Left hindlimb (tissue), 1 donor: ENCODE measurements at regions not wholly inside any gene's neighbourhood (a gene's known extent, or its start where the extent isn't known, plus 50 kb on each side); places are given as distances from the start of the nearest gene placed in this dataset.

Experiments
- DNase-seq: peaks from one replicate; pipeline ENCODE4 v3.0.0-alpha.2; 2018

DNA sequence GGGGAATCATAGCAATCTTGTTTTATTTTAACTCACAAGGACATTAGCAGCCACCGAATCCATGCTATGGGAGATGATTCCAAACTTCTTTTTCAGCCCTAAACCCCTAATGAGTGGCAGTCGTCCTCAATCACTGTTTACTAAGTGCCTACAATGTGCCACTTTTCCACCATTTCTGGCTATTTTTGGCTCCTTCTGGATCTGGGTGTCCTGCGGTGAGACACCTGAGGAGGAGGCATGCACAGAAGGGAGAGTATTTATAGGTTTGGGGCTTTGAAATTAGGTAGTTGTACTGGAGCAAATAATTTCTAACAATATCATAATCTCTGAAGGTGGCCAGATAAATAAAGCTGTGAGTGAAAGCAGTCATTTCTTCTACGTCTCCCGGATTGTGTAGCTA lies 1125.6 kb downstream of the BCL11B start:
- DNase-seq = no peak

DNA sequence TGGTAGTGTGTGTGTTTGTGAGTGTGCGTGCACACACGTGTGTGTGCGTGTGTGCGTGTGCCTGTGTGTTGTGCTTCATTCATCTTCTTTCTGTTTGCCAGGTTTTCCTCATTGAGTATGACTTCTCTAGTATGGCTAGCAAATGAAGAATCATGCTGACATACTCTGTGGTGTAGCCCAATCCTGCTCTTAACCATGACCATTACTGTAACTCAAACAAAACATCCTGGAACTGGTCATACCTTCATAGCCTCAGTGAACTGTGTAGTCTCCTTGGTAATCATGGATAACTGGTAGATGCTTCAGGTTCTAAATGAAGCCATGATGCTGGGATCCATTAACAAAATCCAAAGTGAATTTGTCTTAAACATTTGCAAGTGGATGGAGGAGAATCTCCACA lies 1117.7 kb downstream of the BCL11B start:
- DNase-seq = no peak

DNA sequence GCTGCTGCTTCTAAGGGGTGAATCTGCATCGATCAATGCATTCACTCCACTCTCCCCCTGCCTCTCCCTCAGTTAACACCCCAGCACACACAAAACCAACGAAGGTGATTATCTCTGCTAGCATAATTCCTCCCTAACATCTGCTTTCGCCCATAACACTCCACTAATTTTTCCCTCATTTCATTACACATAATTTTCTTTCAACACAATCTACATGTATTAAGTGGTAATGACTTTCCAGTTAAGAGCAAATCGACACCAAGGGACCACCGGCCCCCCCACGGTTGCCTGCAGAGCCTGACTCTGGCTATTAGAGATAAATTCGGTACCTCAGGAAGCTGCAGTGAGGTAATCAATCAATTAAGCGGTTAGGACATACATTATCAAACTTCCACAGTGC lies 1115.6 kb downstream of the BCL11B start:
- no peak for DNase-seq

DNA sequence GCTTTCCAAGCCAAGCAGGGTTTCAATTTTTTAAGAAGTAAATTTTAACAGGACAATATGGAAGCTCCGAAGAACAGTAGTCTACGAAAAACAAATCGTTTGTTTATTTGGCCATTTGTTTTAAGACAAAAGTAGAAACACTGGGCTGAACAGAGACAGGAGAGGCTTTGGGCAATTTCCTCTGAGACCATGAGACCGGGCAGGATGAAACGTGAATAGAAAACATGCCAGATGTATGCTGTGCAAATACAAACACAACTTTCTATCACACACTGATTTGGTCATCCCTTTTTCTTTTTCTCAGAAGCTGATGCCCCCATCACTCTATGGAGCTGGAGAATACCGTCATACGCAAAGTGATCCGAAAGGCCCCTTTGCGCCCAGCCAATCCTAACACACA lies 1111.1 kb downstream of the BCL11B start:
- no peak for DNase-seq

DNA sequence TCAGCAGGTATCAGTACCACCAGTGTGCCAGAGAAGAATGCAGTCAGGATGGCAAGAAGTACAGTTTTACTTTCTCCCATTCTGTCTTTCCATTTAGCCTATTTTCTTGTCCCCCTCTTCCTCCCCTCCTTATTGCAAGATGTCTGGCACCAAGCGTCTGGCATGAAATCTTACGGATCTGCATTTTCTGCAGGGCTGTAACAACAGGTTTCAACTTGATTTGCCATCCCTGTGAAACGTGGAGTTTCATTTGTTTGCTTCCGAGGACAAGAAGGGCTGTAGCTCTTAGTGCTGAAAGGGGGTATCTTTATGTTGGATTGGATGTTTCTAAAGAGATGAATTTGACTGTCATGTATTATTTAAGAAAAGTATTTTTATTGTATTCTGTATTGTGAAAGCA lies 1110.6 kb downstream of the BCL11B start:
- no peak for DNase-seq

DNA sequence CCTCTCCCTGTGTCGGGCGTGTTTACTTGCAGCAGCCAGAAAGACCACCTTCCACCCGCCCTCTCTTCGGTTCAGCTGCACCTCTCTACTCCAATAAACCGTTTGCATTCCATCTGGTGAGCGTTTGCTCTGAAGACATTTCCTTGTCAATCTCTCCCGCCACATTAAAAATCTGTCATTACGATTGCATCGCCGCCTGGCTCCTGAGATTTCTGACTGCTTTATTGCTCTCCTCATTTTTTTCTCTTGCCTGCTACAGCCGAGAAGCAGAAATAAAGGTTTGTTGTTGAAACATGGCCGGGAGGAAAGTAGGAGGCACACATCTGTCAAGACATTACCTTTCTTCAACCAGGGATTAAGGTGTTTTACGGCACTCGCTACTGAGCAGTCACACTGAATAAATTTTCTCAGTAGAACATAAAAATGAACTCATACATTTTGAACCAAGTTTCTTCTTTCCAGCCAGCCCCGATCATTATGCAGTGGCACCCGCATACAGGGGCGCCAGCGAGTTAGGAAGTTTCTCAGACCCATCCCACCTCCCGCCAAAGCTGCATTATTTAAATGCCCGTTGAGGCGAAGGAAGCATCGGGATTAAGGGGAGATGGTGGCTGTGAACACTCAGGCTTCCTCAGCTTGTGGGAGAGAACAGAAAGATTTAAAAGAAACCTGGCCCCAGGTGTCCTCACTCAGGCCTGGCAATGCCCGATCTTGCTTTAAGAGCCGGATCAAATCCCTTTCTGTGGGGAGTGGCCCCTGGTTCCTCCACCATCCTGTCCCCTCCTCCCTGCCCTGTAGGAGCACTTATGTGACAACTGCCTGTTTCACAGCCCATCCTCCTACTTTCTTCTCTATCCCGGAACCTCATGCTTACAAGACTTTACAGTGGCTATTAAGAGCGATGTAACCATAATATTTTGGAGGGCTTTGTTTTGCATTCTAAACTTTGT lies 1108.9 kb downstream of the BCL11B start:
- DNase-seq = no peak

DNA sequence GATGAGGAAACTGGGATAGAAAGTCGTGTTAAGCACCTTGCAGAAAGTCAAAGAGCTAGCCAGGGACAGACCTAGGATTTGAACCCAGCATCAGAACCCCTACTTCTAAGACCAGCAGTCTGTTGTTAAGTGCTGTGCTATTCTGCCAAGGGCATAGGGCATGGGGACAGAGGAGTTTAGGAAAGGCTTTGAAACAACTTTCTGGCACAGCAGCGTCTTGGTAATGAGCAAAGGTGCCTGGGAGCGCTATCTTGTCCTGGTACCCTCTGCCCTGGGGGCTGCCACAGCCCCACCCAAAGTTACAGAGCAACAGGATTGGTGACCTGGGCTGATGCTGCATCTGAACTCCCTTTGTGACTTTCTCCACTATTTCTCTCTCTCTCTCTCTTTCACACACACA lies 1108.1 kb downstream of the BCL11B start:
- no peak for DNase-seq

DNA sequence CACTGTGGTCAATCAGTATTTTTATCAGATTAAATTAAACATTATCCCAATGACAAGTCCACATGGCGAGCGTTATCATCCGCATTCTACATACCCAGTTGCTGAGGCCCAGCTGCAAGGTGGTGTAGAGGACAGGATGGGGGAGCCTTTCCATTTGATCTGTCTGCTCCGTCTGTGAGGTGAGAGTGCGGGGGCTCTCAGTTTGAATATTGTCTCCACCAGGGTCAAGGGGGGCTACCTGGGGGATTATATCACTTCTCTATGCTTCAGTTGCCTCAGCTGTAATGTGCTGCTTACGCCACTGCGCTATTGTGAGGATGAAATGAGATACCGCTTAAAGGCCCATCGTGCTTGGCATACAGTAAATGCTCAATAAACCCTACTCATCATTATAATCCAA lies 1106.0 kb downstream of the BCL11B start:
- no peak for DNase-seq

DNA sequence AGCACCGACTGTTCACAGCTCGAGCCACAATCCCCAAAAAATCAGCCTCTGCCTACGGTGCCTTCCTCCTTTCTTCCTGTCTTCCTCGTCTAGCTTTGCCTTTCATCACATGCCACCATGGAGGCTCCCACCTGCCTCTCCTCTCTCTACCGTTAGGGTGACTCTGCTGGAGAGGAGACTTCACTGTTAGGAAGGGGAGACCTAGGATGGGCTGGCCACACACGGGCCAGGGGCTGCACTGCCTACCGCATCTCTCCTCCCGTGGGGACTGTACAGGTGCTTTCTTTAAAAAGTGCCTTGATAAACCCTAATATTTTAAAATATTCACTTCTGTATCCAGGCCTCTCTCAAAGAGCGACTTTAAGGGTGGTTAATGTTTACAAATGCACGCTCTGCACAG lies 1104.7 kb downstream of the BCL11B start:
- no peak for DNase-seq

DNA sequence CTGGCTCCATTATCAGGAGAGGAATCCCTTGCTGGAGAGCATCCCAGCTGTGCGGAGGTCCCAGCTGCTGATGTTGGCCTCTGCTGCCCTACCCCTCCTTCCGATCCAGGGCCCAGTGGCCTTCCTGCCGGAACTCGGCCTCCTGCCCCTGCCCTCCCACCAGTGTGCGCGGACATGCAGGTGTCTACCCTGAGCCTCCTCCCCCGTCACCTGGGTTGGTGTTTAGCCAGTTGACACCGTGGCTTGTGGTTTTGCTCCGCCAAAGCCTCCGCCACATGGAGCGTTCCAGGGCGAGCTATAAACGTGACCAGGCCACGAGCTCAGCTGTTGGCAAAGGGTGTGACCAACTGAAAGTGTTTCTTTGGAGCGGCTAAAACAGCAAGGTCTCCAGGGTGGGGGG lies 1104.3 kb downstream of the BCL11B start:
- DNase-seq = no peak

DNA sequence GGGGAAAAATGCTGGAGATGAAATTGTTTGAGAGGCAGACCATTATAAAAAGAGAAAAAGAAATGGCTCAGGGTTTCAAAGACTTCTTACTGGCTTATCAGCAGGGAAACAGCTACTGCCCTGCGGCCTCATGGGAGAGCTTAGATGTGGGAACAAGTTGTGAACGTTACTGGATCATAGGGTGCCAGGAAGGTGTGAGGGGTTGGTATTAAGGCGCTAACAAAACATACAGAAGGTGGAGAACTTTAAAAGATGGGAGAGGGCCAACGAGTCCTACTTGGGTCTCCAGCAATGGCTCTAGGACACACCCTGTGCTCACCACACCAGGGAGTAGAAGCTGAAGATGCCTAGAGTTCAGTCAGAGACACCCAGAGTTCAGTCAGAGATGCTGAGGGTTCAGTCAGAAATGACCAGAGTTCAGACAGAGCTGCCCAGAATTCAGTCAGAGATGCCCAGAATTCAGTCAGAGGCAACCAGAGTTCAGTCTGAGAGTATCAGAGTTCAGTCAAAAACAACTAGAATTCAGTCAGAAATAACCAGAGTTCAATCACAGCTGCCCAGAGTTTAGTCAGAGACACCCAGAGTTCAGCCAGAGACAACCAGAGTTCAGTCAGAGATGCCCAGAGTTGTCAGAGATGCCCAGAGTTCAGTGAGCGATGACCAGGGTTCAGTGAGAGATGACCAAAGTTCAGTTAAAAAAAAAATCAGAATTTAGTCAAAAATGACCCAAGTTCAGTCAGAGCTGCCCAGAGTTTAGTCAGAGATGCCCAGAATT lies 1103.6 kb downstream of the BCL11B start:
- no peak for DNase-seq

DNA sequence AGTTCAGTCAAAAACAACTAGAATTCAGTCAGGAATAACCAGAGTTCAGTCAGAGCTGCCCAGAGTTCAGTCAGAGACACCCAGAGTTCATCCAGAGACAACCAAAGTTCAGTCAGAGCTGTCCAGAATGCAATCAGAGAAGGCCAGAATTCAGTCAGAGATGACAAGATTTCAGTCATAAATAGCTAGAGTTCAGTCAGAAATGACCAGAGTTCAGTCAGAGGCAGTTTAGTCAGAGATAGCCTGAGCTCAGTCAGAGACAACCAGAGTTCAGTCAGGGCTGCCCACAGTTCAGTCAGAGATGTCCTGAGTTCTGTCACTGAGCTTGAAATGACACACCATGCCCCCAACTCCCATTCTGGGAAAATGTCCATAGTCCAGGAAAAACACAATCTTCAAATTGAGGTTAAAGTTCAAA lies 1102.8 kb downstream of the BCL11B start:
- no peak for DNase-seq

DNA sequence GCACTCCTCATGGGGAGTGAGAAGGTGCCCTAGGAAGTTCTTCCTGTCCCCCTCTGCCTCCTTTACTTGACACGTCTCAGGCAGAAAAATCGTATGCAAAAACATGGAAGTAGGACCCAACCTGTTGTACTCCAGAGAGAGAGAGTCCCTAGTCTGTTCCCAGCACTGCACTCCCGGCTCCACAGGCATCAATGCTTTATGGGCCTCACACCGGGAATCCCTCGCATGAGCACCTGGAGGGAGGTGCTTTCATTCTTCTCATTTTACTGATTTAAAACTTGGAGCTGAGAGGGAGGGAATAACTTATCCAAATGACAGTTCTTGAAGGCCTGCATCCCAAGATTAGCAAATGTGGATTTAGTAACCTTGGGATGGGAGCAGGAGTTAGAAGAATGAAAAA lies 1101.4 kb downstream of the BCL11B start:
- DNase-seq = no peak

DNA sequence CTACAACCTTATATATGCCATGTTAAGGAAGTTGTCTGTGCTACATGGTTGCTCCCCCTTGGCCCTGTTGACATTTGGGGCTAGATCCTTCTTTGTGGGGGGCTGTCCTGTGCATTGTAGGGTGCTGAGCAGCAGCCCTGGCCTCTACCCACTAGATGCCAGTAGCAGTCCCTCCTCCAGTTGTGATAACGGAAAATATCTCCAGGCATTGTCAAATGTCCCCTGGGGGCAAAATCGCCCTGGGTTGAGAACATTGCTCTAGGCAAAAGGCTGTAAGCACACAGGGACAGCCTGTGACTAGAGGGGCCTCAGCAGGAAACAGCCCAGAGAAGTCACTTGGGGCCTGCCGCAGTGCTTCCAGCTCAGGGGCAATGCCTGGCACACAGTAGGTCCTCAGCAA lies 1100.3 kb downstream of the BCL11B start:
- no peak for DNase-seq

DNA sequence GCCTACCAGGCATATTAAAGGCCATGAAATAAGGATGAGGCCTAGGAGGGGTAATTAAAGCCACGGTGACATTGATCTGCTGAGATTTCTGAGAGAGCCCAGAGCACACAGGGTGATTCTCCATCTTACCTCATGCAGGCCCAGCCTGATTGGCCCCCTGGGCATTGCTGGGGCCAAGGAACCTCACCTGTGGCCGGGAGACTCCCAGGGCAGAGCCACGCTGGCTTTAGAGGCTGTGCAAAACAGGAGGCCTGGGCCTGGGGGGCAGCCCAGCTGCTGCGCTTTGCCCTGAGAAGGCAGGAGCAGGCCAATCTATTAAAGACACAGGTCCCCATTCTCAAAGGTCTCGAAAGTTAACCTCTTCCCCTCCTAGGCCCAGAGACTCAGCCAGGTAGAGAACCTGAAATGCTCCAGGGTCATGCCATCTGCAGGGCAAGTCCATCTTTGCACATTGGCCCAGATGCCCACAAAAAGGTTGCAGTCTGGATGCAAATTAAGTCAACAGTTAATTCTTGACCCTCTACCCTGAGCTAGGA lies 1099.7 kb downstream of the BCL11B start:
- DNase-seq = no peak

DNA sequence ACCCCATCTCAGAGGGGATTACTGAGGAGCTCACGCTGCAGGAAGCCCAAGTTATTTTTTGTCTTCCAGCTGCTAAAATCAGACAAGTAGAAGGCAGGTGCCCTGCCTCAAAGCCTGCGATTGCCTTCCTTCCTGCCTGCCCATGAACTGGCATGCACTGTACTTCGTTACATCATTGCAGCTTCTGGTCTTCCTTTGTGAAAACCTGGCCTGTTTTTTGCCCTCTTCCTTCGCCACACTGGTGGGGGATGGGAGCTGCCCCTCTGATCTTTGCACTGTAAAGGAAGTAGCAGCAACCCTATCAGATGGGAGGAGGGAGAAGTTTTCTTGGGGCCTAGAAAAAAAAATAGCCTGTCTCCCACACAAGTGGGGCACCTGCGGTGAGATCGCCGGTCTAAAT lies 1098.7 kb downstream of the BCL11B start:
- DNase-seq = no peak

DNA sequence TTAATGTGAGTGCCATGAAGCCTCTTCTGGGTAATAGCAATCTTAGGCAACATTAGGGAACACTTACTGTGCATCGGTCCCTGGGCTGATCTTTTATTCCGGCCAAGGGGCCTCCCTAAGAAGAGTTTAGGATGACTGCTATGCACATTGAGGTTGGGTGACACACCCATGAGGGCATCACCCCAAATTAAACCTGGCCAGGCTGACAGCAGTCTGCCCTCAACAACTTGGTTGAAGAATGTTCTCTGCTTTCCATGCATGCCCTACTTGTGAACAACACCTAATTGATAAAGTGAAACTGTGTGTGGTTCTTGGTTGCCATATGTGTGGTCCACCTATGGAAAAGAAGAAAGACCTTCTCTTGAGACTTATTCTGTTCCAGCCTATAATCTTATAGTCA lies 1098.0 kb downstream of the BCL11B start:
- DNase-seq = no peak

DNA sequence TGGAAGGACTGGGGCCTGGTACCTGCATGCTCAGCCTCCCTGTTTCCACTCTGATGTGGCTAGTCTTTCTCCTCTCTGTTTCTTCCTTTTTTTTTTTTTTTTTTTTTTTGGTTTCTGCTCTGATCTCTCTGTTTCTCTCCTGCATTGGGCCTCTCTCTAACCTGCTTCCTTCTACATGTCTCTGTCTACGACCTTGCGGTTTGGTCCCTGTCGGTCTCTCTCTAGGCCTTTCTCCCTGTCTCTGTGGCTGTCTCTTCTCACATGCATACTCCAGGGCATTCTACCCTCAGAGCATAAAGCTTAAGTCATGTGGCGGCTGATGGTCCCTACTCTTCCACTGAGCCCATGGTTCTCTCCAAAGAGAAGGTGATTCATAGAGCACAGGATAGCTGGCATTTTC lies 1096.6 kb downstream of the BCL11B start:
- DNase-seq = no peak

DNA sequence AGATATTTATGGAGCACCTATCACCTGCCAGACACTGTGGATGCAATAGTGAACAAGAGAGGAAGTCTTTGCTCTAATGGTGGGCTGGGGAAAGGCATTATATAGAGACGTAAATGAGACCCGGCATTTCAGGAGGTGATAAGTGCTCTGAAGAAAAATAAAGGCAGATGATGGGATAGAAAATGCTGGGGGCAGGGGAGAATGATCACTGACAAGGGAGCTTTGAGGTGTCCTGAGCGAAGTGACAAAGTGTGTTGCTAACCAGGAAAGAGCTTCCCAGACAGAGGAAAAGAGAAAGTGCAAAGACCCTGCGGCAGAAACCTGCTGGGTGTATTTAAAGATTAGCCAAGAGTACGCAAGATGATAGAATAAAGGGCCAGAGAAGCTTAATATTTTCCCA lies 1096.1 kb downstream of the BCL11B start:
- no peak for DNase-seq

DNA sequence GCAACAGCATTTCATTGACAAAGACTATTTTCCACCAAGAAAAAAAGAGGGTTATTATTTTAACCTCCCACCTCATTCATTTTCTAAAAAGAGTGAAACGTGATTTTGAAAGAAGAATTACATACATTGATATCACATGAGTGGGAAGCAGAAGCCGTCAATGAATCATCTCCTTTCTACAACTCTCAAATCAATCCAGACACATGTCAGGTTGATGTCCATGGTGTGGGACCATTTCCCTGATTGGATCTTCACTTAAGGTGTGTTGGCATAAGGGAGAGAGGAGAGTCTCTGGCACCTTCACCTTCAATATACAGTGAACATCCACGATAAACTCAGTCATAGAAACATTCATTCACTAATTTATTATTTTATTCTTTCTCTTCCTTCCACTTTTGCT lies 1095.1 kb downstream of the BCL11B start:
- DNase-seq = no peak

DNA sequence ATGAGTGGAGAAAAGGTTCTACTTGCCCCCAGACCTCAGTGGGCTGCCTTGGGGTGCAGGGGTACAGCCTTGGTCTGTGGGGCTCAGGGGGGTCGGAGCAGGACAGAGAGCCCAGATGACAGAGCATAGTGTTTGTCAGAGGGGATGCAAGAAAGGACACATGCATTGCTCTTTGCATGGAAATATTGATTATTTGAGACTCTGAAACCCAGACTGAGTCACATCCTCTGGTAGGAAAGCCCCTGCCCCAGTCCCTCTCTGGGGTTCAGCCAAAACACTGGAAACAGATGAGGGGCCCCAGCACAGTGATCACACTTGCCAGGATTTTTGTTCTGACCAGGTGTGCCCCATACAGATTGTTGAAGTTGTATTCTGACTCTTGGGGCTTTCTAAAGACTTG lies 1094.4 kb downstream of the BCL11B start:
- DNase-seq = no peak

DNA sequence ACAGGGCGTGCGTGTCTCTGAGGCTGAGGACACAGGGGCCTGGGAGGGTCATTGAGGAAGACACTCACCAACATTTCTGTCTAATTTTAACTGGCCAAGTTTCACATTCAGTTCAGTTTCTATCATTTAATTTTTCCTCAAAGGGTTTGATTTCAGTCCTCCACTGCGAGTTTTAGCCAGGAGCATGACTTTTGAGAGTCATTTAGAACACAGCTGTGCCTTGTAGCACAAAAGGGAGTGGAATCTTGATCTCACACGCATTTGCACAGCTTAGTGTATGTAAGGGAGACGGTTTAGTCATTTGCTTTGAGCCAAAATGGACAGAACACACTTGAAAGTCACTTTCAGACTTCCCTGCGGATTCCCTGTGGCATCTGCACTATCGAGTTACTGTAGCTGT lies 1090.8 kb downstream of the BCL11B start:
- no peak for DNase-seq

DNA sequence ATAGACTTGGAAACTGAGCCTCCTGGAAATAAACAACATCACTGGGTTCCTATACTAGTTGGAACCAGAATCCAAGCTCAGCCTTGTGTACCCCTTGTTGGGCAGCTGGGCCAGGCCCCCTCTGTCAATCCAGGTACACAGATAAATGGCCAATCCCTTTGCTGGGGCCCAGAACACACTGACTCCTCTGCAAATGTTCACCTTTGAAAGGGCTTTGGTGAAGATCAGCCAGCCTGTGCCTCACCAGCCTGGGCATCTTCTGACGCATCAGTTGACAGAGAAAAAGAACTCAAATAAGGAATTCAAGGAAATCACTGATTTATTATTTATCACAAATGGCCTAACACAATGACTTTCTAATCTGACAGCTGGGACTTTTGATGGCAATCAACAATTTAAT lies 1090.2 kb downstream of the BCL11B start:
- no peak for DNase-seq
